ENCODE measurements at regions not wholly inside any gene's neighbourhood (a gene's known extent, or its start where the extent isn't known, plus 50 kb on each side); places are given as distances from the start of the nearest gene placed in this dataset.

DNA sequence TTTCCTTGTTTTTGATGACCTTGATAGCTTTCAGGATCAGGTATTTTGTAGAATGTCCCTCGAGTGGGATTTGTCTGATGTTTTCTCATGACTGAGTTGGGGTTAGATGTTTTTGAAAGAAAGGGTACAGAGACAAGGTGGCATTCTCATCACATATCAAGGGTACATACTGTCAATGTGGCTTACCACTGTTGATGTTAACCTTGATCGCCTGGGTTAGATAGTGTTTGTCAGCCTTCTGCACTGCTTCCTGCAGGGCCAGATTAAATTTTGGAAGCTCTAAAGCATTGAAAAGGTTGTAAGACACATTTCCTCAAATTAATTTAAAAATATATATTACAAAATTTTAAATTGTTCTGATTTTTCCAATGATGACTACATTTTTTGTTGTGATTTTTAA is 287.4 kb upstream of the ACTBL2 start:
- no peak overlapping the region for H3K27ac ChIP-seq
- TF ChIP-seq, protein P1, sequence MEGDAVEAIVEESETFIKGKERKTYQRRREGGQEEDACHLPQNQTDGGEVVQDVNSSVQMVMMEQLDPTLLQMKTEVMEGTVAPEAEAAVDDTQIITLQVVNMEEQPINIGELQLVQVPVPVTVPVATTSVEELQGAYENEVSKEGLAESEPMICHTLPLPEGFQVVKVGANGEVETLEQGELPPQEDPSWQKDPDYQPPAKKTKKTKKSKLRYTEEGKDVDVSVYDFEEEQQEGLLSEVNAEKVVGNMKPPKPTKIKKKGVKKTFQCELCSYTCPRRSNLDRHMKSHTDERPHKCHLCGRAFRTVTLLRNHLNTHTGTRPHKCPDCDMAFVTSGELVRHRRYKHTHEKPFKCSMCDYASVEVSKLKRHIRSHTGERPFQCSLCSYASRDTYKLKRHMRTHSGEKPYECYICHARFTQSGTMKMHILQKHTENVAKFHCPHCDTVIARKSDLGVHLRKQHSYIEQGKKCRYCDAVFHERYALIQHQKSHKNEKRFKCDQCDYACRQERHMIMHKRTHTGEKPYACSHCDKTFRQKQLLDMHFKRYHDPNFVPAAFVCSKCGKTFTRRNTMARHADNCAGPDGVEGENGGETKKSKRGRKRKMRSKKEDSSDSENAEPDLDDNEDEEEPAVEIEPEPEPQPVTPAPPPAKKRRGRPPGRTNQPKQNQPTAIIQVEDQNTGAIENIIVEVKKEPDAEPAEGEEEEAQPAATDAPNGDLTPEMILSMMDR (IDR thresholded peaks at IDR 0.05) = no peak
- no peak for TF ChIP-seq ZFX (IDR thresholded peaks at IDR 0.05; ENCODE audit: borderline replicate concordance)

DNA sequence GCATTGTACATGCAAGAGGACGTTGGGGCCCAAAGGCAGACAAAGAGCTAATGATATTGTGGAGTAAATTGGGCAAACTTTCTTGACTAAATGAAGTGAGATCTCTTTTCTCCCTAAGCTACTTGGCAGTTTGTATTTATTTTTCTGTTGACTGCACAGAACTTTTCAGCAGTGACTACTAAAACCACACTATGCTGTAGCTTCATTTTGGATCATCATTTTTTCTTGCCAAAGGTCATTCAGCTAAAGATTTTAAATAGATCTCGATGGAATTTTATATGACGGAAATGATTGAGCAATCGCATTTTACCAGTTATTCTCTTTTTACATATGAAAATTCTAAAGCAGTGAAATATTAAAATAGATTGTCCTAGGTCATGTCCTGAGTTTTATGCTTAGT is 286.1 kb upstream of the ACTBL2 start:
- TF ChIP-seq, protein P1 (IDR thresholded peaks at IDR 0.05) = no peak
- no peak for TF ChIP-seq ZFX (IDR thresholded peaks at IDR 0.05; ENCODE audit: borderline replicate concordance)
- no peak overlapping the region for H3K27ac ChIP-seq

DNA sequence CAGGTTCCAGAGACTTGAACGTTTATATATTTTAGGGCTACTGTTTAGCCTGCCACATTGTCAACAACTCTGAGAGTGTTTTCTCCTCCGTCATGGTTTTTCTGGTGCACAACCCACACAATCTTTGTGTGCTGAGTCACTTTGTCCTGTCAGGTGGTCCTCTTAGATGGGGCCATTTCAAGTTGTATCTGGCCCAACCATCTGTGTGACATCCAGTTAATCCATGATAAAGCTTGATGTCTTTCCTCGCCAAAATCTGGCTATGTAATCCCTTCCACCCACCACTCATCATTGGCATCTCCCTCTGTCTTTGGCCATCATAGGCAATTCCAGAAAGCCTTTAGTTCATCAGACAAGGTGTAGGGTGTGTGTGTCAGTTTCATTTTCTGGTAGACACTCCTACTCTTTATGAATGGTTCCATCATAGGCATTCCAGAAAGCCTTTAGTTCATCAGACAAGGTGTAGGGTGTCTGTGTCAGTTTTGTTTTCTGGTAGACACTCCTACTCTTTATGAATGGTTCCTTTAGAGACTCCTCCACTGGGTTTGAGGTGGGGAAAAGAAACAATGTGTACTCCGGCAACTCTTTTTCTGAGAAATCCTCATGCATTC is 282.0 kb upstream of the ACTBL2 start:
- no peak overlapping the region for H3K27ac ChIP-seq
- TF ChIP-seq, protein P1 (IDR thresholded peaks at IDR 0.05) = no peak
- no peak for TF ChIP-seq ZFX (IDR thresholded peaks at IDR 0.05; ENCODE audit: borderline replicate concordance)

DNA sequence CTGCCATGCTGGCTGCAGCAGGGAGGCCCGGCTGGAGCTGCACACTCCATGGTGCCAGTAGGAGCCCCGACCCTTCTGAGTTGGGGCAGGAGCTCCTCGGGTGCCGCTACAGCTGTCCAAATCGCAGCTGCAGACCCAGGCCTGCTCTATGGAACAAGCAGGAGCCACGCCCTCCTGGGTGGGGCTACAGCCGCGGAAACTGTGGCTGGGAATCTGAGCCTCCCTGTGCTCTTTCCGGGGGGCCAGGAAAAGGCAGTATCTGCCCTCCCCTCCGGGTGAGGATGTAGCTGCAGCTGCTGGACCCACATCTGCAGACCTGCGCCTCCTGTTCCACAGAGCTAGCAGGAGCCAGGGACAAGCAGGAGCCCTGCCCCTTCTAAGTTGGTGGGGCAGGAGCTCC is 278.9 kb upstream of the ACTBL2 start:
- H3K27ac ChIP-seq = no peak overlapping the region
- TF ChIP-seq, protein P1 (IDR thresholded peaks at IDR 0.05) = no peak
- no peak for TF ChIP-seq ZFX (IDR thresholded peaks at IDR 0.05; ENCODE audit: borderline replicate concordance)

DNA sequence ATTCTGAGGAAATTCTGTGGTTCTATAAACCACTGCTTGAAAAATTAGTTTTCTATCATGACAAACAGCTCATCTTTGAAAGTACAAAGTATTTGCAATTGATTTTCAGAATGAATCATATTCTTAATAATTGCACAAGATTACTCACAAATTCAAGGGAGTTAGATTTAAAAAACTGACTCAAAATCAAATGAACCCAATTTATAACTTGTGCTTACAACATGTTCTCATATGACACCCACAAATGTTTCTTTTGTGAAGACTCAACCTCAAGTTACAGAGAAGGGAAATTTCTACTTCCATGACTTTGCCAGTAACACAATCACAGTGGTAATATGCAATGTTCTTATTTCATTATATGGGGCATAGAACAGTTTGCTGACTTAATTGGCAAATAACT is 272.0 kb upstream of the ACTBL2 start:
- no peak overlapping the region for H3K27ac ChIP-seq
- TF ChIP-seq ZFX (IDR thresholded peaks at IDR 0.05; ENCODE audit: borderline replicate concordance) = no peak
- TF ChIP-seq, protein P1 (IDR thresholded peaks at IDR 0.05) = no peak

DNA sequence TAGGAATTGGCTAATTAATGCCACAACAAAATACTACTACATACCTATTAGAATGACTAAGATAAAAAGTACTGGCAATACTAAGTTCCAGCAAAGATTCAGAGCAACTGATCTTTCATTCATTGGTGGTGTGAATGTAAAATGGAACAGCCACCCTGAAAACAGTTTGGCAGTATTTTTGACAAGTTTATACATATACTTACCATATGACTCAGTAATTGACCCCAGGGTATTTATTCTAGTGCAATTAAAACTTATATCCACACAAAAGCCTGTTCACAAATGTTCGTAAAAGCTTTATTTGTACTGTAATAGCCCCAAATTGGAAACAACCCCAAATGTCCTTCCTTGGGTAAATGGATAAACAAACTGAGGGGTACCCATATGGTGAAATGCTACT is 270.8 kb upstream of the ACTBL2 start:
- TF ChIP-seq, protein P1 (IDR thresholded peaks at IDR 0.05) = no peak
- no peak for TF ChIP-seq ZFX (IDR thresholded peaks at IDR 0.05; ENCODE audit: borderline replicate concordance)
- no peak overlapping the region for H3K27ac ChIP-seq

DNA sequence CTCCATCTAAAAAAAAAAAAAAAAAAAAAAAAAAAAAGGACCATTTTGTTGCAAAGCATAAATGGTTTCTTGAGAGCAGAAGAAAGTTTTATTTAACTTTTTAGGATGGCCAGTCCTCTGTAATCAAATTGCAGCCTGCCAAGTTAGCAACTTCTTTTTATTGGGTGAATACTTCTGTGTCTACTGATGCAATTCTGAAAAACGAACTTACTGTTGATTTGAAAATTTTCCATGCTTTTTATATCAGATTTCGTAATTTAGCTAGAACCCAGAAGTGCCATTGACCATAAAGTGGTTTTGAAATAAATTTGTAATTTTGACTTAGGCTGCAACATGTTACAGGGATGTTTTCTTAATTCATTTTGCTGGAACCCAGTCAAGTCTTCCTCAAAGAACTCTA is 269.1 kb upstream of the ACTBL2 start:
- no peak overlapping the region for H3K27ac ChIP-seq
- TF ChIP-seq ZFX (IDR thresholded peaks at IDR 0.05; ENCODE audit: borderline replicate concordance) = no peak
- TF ChIP-seq, protein P1 (IDR thresholded peaks at IDR 0.05) = no peak

Data from 22Rv1 (cell line).